ENCODE measurements at regions not wholly inside any gene's neighbourhood (a gene's known extent, or its start where the extent isn't known, plus 50 kb on each side); places are given as distances from the start of the nearest gene placed in this dataset.

DNA sequence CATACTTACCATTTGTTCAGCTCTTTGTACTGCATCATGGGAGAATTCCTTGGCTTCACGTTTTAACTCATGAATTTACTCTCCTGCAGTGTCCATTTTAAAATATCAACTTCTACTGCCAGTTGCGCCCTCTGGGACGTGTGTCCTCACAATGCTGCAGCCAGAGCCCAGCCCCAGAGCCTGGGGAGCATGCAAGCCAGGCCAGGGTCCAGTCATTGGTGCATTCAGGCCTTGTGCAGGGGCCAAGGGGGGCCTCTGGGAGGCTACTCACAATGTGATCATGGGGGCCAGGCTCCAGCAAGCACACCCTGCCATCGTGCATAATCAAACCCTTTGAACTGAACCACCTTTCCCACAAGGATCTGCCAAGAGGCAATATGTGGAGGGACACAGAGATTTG is 105.6 kb upstream of the CCDC112 start:
- no peak for DNase-seq

DNA sequence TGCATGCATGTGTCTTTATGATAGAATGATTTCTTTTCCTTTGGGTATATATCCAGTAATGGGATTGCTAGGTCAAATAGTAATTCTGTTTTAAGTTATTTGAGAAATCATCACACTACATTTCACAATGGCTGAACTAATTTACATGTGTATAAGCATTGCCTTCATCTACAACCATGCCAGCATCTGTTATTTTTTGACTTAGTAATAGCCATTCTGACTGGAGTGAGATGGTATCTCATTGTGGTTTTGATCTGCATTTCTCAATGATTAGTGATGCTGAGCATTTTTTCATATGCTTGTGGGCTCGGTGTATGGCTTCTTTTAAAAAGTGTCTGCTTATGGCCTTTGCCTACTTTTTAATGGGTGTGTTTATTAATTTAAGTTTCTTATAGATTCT is 102.3 kb upstream of the CCDC112 start:
- DNase-seq = no peak

DNA sequence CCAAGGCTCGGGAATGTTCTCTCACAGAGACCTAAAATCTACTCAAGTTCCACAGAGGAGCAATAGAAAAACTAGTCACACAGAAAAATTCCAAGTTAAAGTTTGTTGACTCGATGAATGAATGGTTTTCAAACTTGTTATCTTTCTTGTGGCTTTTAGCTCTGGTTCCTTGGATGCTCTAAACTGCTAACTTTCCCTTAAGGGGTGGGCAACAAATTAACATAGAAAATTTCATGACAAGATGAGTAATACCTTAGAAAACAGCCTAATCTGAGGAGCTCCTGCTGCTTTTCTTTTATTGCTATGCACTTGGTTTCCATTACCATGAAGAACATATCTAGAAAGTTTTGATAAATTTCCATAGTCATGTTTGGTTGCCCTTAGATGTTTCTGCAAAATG is 100.2 kb upstream of the CCDC112 start:
- no peak for DNase-seq

GRCh38 chr5:115396081-115396480 is 99.6 kb upstream of the CCDC112 start:
- DNase-seq = no peak

- DNase-seq = no peak
Measured at GRCh38 chr5:115394531-115394930, 98.1 kb upstream of the CCDC112 start.

DNA sequence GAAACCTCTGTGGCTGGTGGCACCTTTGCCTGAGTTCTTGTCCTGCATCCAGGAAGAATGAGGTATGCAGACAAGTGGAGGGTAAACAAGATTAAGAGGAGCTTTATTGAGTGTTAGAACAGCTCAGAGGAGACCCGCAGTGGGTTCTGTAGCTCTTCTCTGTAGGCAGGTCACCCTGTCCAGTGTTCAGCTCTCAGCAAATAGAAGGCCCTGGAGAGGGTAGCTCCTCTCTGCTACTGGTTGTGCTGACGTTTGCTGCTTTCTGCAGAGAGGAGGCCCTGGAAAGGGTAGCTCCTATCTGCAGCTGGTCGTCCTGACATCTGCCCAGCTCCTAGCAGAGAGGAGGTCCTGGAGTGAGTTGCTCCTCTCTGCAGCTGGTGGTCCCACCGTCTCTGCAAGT is 96.8 kb upstream of the CCDC112 start:
- no peak for DNase-seq

DNA sequence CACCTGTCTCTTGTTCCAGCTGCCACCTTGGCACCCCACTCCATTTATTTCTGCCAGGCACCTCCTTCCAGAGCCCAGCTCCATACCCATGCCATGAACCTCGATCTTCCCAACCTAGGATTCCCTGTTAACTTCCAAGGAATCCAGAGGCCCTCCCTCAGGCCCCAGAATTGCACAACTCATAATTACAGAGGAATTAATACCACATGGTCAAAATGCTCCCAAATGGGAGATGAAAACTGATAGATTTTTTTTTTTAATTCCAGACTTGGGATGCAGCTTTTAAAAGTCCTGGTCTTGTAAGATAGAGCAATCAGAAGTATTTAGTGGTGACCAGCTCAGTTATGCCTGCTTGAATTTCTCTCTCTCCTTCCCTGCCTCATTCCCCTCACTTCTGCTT is 96.2 kb upstream of the CCDC112 start:
- DNase-seq = no peak

GRCh38 chr5:115391780-115392179 is 95.3 kb upstream of the CCDC112 start:
- no peak for DNase-seq

DNA sequence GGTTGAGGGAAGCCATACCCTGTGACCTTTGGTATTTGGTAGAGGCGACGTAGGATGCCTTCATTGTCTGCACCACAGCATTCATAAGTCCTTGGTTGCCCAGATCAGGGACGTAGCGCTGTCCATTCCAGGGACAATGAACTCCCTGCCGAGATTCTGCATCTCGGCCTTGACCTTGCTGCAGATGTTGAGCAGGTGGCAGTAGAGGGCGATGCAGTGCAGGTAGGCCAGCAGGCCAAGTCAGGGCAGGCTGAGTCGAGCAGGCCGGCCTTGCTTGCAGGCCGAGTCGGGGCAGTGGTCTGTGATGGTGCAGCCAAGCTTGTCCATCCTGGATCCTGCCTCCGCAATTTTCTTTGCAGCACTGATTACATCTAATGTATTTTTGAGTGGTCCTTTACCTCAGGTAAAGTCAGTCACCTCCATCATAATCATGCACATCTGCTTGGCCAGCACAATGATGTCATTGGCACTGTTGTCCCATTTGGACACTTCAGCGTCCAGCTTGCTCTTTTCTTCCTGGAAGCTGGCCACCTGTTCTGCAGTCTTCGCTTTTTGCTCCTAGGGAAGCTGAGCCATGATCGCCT is 93.4 kb upstream of the CCDC112 start:
- DNase-seq = no peak

GRCh38 chr5:115389034-115389798 is 92.8 kb upstream of the CCDC112 start:
- DNase-seq = no peak

- DNase-seq = no peak
Measured at GRCh38 chr5:115388240-115388639, 91.8 kb upstream of the CCDC112 start.

DNA sequence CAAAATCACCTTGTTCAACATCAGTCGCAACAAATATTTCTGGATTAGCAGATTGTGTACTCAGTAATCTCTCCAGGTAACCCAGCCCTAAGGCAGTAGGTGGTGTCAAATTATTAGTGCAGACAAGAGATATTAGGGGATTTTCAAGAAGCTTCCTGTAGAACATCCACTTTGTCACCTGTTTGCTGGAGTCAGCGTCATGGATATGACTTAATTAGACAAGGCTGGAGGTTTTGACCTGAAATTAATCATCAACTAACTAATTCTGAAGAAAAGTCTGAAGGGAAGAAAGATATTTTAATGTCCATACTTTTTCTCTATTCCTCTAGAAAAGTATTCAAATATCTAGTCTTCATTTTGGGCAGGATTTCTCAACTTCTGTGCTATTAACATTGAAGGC is 91.4 kb upstream of the CCDC112 start:
- DNase-seq = no peak

DNA sequence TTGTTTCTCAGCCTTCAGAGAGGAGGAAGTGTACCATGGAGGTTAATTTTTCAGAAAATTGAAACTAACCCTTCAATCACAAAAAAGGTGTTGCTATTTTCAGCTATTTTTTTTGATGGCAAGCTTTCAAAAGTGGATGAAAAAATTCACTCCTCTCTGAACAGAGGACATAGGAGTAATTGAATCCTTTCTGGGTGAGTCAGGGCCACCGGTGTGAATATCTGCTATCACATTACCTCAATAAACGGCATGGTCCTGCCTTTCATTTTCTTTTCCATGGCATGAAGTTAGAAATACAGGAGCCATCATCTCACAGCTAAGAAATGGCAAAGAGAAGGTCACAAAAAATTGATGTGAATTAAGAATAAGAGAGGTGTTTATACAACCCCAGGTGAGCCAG is 90.2 kb upstream of the CCDC112 start:
- DNase-seq = no peak

- no peak for DNase-seq
Measured at GRCh38 chr5:115384587-115385375, 88.3 kb upstream of the CCDC112 start.

- no peak for DNase-seq
Measured at GRCh38 chr5:115382989-115383388, 86.5 kb upstream of the CCDC112 start.

DNA sequence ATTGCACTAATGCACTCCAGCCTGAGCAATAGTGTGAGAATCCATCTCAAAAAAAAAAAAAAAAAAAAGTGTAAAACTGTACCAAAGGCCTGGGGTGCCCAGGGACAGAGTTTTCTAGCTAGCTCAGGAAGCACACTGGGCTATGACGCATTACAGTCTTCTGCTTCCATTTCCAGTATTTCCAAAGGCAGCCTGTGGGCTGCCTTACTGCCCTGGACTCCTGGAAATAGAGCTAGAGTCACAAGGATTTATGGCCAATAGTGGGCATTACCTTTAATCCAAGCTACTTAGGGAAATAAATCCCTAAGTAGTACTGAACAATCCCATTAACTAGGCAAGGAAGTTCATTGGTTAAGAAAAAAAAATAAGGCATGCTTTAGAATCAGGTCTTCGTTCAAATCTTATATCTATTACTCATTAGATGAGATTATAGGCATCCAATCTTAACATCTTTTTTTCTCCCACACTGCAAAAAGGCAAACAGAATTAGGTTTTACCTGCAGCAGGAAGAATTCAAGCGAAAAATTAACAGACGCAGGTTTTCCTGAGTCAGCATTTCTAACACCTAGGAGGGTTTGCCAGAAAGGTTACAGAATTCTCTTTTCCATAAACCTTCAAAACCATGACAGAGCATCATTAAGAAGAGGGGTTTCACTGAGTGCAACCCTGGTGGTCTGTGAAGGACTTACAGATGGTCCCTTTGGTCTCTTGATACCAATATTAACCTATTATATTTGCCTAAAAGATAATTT is 85.6 kb upstream of the CCDC112 start:
- DNase-seq = no peak

DNA sequence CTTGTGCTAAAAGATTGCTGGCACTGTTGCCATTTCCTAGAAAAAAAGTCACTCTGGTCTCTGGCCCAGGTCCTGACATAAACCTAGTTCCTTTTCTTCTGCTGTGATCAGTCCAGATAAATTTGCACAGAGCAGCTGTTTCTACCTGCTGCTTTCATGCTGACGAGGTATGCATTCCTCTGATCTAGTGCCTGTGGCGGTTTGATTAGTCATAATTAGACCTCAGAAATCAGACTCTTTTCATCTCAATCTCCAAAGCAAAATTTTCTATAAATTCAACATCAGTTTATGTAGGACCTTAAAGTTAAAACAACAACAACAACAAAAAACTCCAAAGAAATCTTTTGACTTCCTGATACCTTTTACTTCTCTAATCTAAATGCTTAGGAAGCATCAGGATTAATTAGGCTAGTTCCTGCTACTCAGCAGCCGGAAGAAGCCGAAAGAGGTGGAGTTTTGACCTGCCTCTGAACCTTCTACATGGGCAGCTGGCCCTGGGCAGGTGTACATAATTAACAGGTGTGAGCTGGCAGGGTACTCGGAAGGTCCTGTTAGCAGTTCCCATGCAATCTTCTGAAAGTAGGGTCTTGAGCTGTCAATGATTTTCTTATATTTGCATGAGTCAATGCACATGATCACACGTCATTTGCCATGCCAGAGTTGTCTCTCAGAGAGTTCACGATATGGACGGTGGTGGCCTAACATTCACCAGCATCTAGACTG is 83.3 kb upstream of the CCDC112 start:
- DNase-seq = no peak

DNA sequence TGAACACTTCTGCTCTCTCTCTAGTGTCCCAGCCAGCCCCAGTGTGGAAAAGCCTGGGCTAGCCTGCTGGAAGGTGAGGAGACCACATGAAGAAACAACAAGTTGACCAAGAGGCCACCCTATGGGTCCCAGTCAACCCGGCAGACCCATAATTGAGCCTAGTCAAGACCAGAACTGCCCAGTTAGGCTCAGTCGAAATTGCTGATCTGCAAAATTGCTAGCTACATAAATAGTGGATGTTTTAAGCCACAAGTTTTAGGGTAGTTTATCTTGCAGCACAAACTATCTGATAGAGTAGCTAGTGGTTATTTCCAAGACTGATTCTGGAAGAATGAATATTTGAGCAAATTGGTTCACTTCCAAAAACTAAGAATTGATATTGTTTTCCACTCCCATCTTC is 82.3 kb upstream of the CCDC112 start:
- no peak for DNase-seq

DNA sequence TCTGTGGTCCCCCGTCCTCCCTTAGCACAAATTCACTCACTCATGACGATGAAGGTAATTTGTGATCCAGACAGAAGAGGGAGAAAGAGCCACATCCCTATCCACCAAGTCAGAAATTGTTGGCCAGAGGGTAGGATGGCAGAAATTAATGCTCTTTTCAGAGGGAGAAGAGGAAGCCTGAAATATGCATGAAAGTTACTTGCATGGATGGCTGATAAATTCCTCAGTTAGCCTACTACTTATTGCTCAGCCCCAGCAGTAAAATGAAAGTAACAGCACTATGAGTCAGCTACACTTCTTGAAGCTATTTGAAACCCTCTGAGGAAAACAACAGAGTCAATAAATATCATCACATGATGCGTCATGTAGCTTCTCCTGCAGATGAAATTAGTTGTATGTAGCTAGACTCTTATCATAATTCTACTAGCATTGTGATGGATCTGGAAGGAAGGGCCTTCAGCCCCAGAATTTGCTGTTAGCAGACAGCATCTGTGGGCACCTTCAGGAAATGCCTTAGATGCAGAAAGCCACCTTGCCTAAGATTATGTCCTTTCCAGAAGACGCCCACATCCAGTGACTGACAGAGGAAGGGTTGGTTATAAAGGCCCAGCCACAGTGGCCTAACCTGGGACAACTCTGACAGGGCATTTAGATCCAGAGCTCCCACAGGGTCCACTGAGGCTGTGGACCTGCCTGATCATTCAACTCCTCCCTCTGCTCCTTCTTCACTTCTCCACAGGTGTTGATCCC is 81.2 kb upstream of the CCDC112 start:
- no peak for DNase-seq

- DNase-seq = no peak
Measured at GRCh38 chr5:115375893-115376292, 79.4 kb upstream of the CCDC112 start.

- no peak for DNase-seq
Measured at GRCh38 chr5:115374057-115374775, 77.8 kb upstream of the CCDC112 start.
